ENCODE measurements at regions not wholly inside any gene's neighbourhood (a gene's known extent, or its start where the extent isn't known, plus 50 kb on each side); places are given as distances from the start of the nearest gene placed in this dataset.
A peak's percentile ranks its signal among the peaks of the same experiment; 100 is the strongest.

DNA sequence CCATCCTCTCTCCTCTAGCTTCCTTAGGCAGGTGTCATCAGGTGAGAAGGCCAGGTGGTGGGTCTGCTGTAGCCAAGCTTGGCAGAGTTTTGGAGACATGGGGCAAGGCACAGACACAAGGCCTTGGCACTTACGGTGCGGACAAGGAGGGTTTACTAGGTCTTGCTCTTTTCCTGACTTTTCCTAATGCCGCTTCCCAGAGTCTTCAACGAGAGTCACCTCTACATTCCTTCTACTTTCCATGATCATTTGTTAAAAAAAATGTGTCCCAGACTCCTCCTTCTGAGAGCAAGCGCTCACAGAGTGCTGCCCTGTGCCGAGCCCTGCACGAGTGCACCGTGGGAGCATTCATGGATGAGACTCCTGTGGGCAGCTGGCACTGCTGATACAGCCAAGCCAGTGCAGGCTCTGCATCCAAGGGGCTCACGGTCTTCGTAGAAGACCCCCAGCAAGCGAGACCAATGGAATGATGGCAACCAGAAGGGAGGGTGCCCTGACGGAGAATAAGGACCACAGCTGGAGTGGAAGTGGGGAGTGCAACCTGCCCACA is 243.0 kb upstream of the MKI67 start:
- Histone ChIP-seq H3K36me3 (no peaks in the 10 kb centered on the region), H3K27me3 (no peaks in the 10 kb centered on the region), H3K9me3 (no peaks in the 10 kb centered on the region), H3K27ac (no peak overlapping the region), H3K4me1 (no peaks in the 10 kb centered on the region), H3K4me3 (no peak overlapping the region)
- intact Hi-C loops (cut with DNase I) = no loop called here
- TF ChIP-seq POLR2AphosphoS5 (IDR thresholded peaks at IDR 0.05; ENCODE audit: insufficient read depth in 1 of 2, low read depth in 1 of 2) = no peak
- TF ChIP-seq POLR2A (IDR thresholded peaks at IDR 0.05) = no peak
- TF ChIP-seq, protein P1, sequence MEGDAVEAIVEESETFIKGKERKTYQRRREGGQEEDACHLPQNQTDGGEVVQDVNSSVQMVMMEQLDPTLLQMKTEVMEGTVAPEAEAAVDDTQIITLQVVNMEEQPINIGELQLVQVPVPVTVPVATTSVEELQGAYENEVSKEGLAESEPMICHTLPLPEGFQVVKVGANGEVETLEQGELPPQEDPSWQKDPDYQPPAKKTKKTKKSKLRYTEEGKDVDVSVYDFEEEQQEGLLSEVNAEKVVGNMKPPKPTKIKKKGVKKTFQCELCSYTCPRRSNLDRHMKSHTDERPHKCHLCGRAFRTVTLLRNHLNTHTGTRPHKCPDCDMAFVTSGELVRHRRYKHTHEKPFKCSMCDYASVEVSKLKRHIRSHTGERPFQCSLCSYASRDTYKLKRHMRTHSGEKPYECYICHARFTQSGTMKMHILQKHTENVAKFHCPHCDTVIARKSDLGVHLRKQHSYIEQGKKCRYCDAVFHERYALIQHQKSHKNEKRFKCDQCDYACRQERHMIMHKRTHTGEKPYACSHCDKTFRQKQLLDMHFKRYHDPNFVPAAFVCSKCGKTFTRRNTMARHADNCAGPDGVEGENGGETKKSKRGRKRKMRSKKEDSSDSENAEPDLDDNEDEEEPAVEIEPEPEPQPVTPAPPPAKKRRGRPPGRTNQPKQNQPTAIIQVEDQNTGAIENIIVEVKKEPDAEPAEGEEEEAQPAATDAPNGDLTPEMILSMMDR (IDR thresholded peaks at IDR 0.05) = no peak
- peak in 1 of 2 donors; percentile 70 for DNase-seq (ENCODE audit: extremely low spot score in 2 of 2)

DNA sequence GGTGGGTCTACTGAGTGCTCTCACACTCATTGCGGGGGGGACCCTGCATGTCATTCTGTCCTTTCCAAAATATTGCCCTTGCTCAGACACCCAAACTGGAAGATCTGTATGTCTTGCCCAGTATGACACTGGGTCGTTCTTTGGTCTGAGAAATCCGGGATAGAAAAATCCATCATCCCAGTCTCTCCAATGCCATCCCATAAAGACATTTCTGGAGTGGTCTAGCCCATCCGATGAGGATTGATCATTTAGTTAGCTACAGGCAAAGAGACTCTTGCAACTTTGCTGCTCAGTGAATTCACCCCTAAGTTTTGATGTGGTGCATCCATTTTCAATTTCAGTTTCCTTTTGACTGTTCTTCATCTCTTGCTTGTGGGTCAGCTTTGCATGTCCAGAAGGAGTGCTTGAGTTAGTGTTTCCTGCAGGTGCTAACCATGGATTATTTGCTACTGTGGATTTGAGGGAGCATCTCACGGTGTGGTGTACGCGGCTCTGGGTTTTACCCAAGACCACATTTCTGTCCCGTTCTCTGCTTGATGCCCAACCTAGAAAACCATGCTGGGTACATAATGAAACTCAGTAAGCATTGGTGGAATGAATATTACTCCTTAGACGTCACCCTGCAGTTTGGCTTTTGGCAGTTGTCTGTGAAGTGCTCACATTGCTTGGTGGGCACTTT is 247.0 kb upstream of the MKI67 start:
- Histone ChIP-seq H3K36me3 (no peaks in the 10 kb centered on the region), H3K4me1 (no peaks in the 10 kb centered on the region), H3K9me3 (no peaks in the 10 kb centered on the region), H3K27ac (no peak overlapping the region), H3K4me3 (no peak overlapping the region), H3K27me3 (no peaks in the 10 kb centered on the region)
- TF ChIP-seq POLR2A (IDR thresholded peaks at IDR 0.05) (no peak), POLR2AphosphoS5 (IDR thresholded peaks at IDR 0.05; ENCODE audit: insufficient read depth in 1 of 2, low read depth in 1 of 2) (no peak)
- TF ChIP-seq, protein P1 (IDR thresholded peaks at IDR 0.05) = no peak
- peak in 1 of 2 donors; percentile 42 for DNase-seq (ENCODE audit: extremely low spot score in 2 of 2)
- intact Hi-C loops (cut with DNase I) = no loop called here

DNA sequence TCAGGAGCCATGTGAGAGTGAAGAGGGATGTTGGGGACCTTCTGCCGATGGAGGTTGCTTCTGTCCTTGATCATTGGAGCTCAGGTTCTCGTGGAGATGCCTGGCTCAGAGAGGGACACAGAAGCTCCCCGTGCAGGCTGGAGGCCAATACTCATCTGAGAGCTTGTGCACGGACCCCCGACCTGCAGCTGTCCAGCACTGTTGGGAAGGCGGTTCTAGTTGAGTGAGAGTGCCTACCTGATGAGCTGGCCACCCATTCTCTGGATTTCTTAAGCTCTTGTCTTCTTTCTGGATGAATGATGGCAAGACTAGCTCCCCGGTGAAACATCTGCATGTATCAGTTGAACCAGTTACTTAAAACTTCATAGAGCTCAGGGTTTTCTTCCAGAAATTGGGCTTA is 247.6 kb upstream of the MKI67 start:
- TF ChIP-seq POLR2A (IDR thresholded peaks at IDR 0.05) (no peak), POLR2AphosphoS5 (IDR thresholded peaks at IDR 0.05; ENCODE audit: insufficient read depth in 1 of 2, low read depth in 1 of 2) (no peak)
- TF ChIP-seq, protein P1 (IDR thresholded peaks at IDR 0.05) = no peak
- intact Hi-C loops (cut with DNase I) = no loop called here
- Histone ChIP-seq H3K27me3 (no peaks in the 10 kb centered on the region), H3K27ac (no peak overlapping the region), H3K9me3 (no peaks in the 10 kb centered on the region), H3K36me3 (no peaks in the 10 kb centered on the region), H3K4me3 (no peak overlapping the region), H3K4me1 (no peaks in the 10 kb centered on the region)
- no peak for DNase-seq (ENCODE audit: extremely low spot score in 2 of 2)

DNA sequence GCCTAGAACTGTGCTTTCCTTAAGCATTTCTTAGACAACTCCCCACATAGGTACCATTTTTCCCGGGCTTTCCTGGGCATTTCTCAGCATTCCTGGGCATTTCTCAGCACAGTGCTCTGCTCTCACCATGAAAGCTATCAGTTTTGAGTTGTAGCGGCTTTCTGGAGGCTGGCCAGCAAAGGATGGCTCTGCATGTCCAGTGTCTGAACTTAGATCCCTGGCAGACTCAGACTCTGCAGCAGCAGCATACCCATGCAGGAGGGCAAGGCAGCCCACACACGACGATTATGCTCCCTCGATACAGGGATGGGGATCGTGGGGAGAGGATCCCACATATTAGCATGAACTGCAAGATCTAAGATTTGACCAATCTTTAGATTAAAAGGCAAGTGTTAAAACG is 248.9 kb upstream of the MKI67 start:
- TF ChIP-seq, protein P1 (IDR thresholded peaks at IDR 0.05) = no peak
- no peak for TF ChIP-seq POLR2A (IDR thresholded peaks at IDR 0.05)
- TF ChIP-seq POLR2AphosphoS5 (IDR thresholded peaks at IDR 0.05; ENCODE audit: insufficient read depth in 1 of 2, low read depth in 1 of 2) = no peak
- no peaks in the 10 kb centered on the region for H3K36me3 ChIP-seq
- no peak overlapping the region for H3K27ac ChIP-seq
- H3K9me3 ChIP-seq = no peaks in the 10 kb centered on the region
- intact Hi-C loops (cut with DNase I) = no loop called here
- H3K4me1 ChIP-seq = no peaks in the 10 kb centered on the region
- DNase-seq (ENCODE audit: extremely low spot score in 2 of 2) = peak in 1 of 2 donors; percentile 47
- no peaks in the 10 kb centered on the region for H3K27me3 ChIP-seq
- no peak overlapping the region for H3K4me3 ChIP-seq

DNA sequence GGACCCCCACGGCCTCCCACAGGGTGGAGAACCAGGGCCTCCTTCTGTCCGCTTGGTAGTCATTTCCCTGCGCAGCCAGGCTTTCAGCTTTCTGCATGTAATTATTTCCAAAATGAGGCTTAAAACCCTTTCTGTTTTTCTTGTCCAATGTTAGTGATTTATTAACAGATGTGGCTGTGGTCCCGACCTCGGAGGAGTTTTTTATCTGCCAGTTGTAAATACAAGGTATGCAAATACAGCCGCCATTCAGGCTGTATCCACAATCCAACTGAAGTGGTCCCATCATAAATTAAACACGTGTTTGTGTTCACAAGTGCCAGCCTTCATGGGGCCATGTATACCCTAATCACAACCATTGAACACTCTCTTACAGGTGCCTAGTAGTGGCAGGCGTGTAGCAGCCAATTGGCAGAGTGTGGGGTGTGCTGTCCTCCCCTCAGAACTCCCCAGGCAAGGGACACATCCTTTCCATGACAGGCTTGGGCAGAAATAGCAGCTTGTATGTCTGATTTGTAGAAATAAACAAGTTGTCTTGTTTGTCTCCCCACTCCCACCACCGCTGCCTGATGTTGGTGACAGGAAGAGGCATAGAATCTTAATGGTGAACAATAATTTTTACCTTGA is 251.3 kb upstream of the MKI67 start:
- no peak overlapping the region for H3K27ac ChIP-seq
- intact Hi-C loops (cut with DNase I) = no loop called here
- no peaks in the 10 kb centered on the region for H3K4me1 ChIP-seq
- TF ChIP-seq, protein P1 (IDR thresholded peaks at IDR 0.05) = no peak
- no peak for TF ChIP-seq POLR2A (IDR thresholded peaks at IDR 0.05)
- H3K4me3 ChIP-seq = no peak overlapping the region
- DNase-seq (ENCODE audit: extremely low spot score in 2 of 2) = no peak
- H3K27me3 ChIP-seq = no peaks in the 10 kb centered on the region
- no peaks in the 10 kb centered on the region for H3K36me3 ChIP-seq
- no peaks in the 10 kb centered on the region for H3K9me3 ChIP-seq
